ENCODE measurements at regions not wholly inside any gene's neighbourhood (a gene's known extent, or its start where the extent isn't known, plus 50 kb on each side); places are given as distances from the start of the nearest gene placed in this dataset.

DNA sequence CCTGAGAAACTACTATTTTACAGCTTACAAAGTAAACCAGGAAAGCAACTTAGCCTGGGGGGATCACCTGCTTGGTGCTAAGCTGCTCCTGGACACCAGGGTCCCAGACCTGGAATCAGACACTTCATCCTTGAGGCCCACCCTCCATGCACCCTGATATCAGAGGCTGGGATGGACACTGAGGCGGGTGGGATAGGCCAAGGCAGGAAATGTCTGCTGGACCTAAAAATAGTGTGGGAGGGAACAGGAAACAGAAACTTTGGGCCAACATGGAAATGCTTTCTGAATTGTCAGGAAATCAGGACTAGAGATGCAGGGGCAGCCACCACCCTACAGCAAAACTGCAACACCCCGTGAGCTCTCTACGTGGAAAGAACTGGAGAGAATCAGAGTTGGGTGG, 101.5 kb upstream of the PODXL start:
- Histone ChIP-seq H3K4me3 (no peak overlapping the region), H3K4me1 (peaks cover 0 to 27% of the 10 kb centered on the region in 2 donors), H3K27me3 (no peaks in the 10 kb centered on the region), H3K27ac (peak overlapping the region; percentile 41 to 48), H3K9me3 (no peaks in the 10 kb centered on the region), H3K36me3 (no peaks in the 10 kb centered on the region)
- no peak for TF ChIP-seq CTCF (IDR thresholded peaks at IDR 0.05)
- DNase-seq (ENCODE audit: low spot score), result no peak

- TF ChIP-seq CTCF (IDR thresholded peaks at IDR 0.05), result no peak
- peak overlapping the region; percentile 41 to 48 for H3K27ac ChIP-seq
These were observed 100.7 kb upstream of the PODXL start for GRCh38 chr7:131656980-131657723.

GRCh38 chr7:131655866-131656265, 99.4 kb upstream of the PODXL start:
- no peak for TF ChIP-seq CTCF (IDR thresholded peaks at IDR 0.05)

More at GRCh38 chr7:131656980-131657723, 100.7 kb upstream of the PODXL start:
- H3K27me3 ChIP-seq, result no peaks in the 10 kb centered on the region
- H3K4me1 ChIP-seq, result peaks cover 0 to 27% of the 10 kb centered on the region in 2 donors
- no peaks in the 10 kb centered on the region for H3K36me3 ChIP-seq
- no peaks in the 10 kb centered on the region for H3K9me3 ChIP-seq
- no peak overlapping the region for H3K4me3 ChIP-seq
- DNase-seq (ENCODE audit: low spot score), result no peak

GRCh38 chr7:131655447-131655846, 99.0 kb upstream of the PODXL start:
- H3K36me3 ChIP-seq, result no peaks in the 10 kb centered on the region
- H3K4me1 ChIP-seq, result peaks cover 0 to 27% of the 10 kb centered on the region in 2 donors
- no peaks in the 10 kb centered on the region for H3K27me3 ChIP-seq
- no peaks in the 10 kb centered on the region for H3K9me3 ChIP-seq
- no peak for TF ChIP-seq CTCF (IDR thresholded peaks at IDR 0.05)
- no peak for DNase-seq (ENCODE audit: low spot score)
- no peak overlapping the region for H3K4me3 ChIP-seq
- no peak overlapping the region for H3K27ac ChIP-seq

More at GRCh38 chr7:131655866-131656265, 99.4 kb upstream of the PODXL start:
- no peaks in the 10 kb centered on the region for H3K36me3 ChIP-seq
- H3K27me3 ChIP-seq, result no peaks in the 10 kb centered on the region
- no peak for DNase-seq (ENCODE audit: low spot score)
- no peak overlapping the region for H3K27ac ChIP-seq
- peaks cover 0 to 27% of the 10 kb centered on the region in 2 donors for H3K4me1 ChIP-seq
- H3K4me3 ChIP-seq, result no peak overlapping the region
- H3K9me3 ChIP-seq, result no peaks in the 10 kb centered on the region

- peak; percentile 90 to 91 for TF ChIP-seq CTCF (IDR thresholded peaks at IDR 0.05)
- no peak overlapping the region for H3K4me3 ChIP-seq
- H3K27ac ChIP-seq, result no peak overlapping the region
- no peaks in the 10 kb centered on the region for H3K36me3 ChIP-seq
- no peaks in the 10 kb centered on the region for H3K9me3 ChIP-seq
- peak; percentile 89 for DNase-seq (ENCODE audit: low spot score)
- H3K27me3 ChIP-seq, result no peaks in the 10 kb centered on the region
- peaks cover 0 to 27% of the 10 kb centered on the region in 2 donors for H3K4me1 ChIP-seq
These were observed 98.4 kb upstream of the PODXL start for GRCh38 chr7:131654668-131655326.

Measured in right atrium auricular region (tissue), 2 donors.